ENCODE measurements at regions not wholly inside any gene's neighbourhood (a gene's known extent, or its start where the extent isn't known, plus 50 kb on each side); places are given as distances from the start of the nearest gene placed in this dataset.

DNA sequence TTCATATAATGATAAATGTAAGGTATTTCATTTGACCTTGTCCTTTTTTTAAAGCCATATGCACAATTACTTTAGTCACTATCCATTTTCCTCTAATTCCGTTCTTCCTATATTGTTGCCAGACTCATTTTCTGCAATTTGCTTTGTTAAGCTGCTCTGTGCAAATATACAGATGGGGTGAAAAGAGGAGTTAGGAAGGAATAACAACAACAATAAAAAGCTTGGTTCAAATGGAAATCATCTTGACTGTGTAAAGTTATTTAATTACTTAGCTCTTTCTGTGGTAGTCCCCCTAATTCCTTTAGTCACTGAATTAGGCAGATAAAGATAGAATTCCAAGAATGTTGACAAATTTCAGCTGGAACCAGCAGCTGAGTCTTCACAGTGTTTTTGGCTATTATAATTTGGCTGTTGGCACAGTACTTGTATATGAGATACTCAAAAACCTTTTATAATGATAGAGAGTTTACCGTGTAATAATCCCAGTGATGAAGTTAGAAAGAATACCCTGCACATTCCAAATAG is 838.0 kb downstream of the RPS29 start:
- DNase-seq (no peak), ATAC-seq (no peak)
- no peaks in the 10 kb centered on the region for H3K27me3 Mint-ChIP-seq (ENCODE audit: low read depth)
- no peaks in the 10 kb centered on the region for H3K4me1 Mint-ChIP-seq (ENCODE audit: low read depth)
- H3K4me3 Mint-ChIP-seq: no peak overlapping the region
- no peaks in the 10 kb centered on the region for H3K36me3 Mint-ChIP-seq (ENCODE audit: insufficient read depth)
- H3K9me3 Mint-ChIP-seq: no peaks in the 10 kb centered on the region

DNA sequence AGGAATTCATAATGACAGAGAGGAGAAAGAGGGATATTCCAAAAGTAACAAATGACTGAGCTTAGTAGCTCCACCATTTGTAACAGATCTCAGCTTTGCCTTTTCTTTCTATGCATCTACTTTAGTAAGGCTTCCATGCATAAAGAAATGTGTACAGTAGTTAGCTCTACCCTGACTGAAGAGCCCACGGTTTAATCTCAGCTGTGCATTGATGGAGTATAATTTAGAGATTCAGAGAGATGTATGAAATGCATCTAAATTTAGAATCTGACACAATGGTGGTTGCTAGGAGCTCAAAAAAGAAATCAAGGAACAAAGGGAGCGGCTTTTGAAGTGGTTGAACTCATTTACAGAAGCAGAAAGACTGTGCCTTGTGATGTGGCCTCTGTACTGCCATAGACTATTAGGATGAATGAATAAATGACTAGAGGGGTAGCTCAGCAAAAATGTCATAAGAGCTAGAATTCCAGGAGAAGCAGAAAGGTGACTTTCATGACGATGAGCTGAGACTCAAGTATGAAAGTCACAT is 838.6 kb downstream of the RPS29 start:
- Mint-ChIP-seq H3K36me3 (ENCODE audit: insufficient read depth) (no peaks in the 10 kb centered on the region), H3K4me1 (ENCODE audit: low read depth) (no peaks in the 10 kb centered on the region), H3K4me3 (no peak overlapping the region), H3K27me3 (ENCODE audit: low read depth) (no peaks in the 10 kb centered on the region), H3K9me3 (no peaks in the 10 kb centered on the region)
- ATAC-seq: no peak
- no peak for DNase-seq

GRCh38 chr14:48744202-48744601 is 842.0 kb downstream of the RPS29 start:
- Mint-ChIP-seq H3K27me3 (ENCODE audit: low read depth) (no peaks in the 10 kb centered on the region), H3K9me3 (no peaks in the 10 kb centered on the region), H3K4me3 (no peak overlapping the region), H3K36me3 (ENCODE audit: insufficient read depth) (no peaks in the 10 kb centered on the region), H3K4me1 (ENCODE audit: low read depth) (no peaks in the 10 kb centered on the region)
- DNase-seq (no peak), ATAC-seq (no peak)

DNA sequence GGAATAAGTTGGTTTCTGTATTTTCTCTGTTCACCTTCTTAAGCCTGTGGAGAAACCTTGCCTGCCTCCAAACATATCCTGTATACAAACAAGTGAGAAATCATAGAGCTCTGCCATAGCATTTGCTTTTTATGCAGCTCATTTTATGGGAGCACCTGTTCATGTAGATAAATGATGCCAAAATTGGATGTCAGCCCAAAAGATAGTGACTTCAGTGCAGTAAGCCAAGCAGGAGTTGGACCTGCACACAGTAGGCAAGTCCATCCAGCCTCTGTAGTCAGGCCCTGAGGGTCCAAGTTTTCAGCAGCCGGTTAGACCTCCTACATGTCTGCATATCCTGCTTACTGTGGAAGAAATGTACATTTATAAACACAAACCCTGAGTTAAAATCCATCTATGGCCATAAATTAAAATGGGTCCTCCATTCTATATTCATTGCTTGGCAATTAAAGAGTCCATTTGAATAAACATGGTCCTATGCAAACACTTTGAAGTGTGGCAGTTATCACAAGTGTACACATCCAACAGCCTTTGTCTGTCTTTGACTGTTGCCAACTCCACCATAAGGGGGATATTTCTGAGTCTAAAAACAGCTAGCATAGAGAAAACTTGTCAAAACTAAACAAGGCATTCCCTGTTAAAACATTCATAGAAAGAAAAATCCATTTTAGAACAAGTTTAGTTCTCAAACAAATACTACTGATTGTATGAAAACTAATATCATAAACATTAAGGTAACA is 847.8 kb downstream of the RPS29 start:
- ATAC-seq: no peak
- Mint-ChIP-seq H3K27me3 (ENCODE audit: low read depth) (no peaks in the 10 kb centered on the region), H3K9me3 (peaks cover 14% of the 10 kb centered on the region), H3K4me3 (no peak overlapping the region), H3K36me3 (ENCODE audit: insufficient read depth) (no peaks in the 10 kb centered on the region), H3K4me1 (ENCODE audit: low read depth) (no peaks in the 10 kb centered on the region)
- DNase-seq: no peak

- no peaks in the 10 kb centered on the region for H3K4me1 Mint-ChIP-seq (ENCODE audit: low read depth)
- no peaks in the 10 kb centered on the region for H3K27me3 Mint-ChIP-seq (ENCODE audit: low read depth)
- H3K9me3 Mint-ChIP-seq: peaks cover 14% of the 10 kb centered on the region
- H3K36me3 Mint-ChIP-seq (ENCODE audit: insufficient read depth): no peaks in the 10 kb centered on the region
- no peak overlapping the region for H3K4me3 Mint-ChIP-seq
- DNase-seq: no peak
- ATAC-seq: no peak
Measured at GRCh38 chr14:48735607-48736006, 850.6 kb downstream of the RPS29 start.

DNA sequence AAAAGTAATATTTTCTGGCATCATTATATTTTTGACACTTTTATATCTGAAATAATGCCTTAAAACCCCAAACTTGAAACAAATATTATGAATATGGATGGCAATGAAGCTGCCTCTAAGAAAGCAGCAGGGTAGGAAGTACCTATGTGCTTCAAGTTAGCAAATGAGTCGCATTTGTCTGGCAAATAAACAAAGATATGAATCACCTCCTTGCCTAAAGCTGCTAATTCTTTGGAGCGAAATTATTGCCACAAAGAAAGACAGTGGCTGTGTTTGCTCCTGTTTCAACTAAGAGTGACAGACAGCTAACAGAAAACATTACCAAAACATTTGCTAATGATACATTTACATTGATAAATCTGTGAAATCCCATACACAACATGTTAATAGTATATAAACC is 854.9 kb downstream of the RPS29 start:
- Mint-ChIP-seq H3K27me3 (ENCODE audit: low read depth) (no peaks in the 10 kb centered on the region), H3K4me1 (ENCODE audit: low read depth) (no peaks in the 10 kb centered on the region), H3K9me3 (peaks cover 14% of the 10 kb centered on the region), H3K36me3 (ENCODE audit: insufficient read depth) (no peaks in the 10 kb centered on the region), H3K4me3 (no peak overlapping the region)
- ATAC-seq (no peak), DNase-seq (no peak)

- Mint-ChIP-seq H3K27me3 (ENCODE audit: low read depth) (no peaks in the 10 kb centered on the region), H3K4me1 (ENCODE audit: low read depth) (no peaks in the 10 kb centered on the region), H3K36me3 (ENCODE audit: insufficient read depth) (no peaks in the 10 kb centered on the region), H3K9me3 (no peaks in the 10 kb centered on the region), H3K4me3 (no peak overlapping the region)
- ATAC-seq (no peak), DNase-seq (no peak)
Measured at GRCh38 chr14:48726080-48726642, 860.0 kb downstream of the RPS29 start.

- Mint-ChIP-seq H3K4me3 (no peak overlapping the region), H3K27me3 (ENCODE audit: low read depth) (no peaks in the 10 kb centered on the region), H3K4me1 (ENCODE audit: low read depth) (no peaks in the 10 kb centered on the region), H3K9me3 (no peaks in the 10 kb centered on the region), H3K36me3 (ENCODE audit: insufficient read depth) (no peaks in the 10 kb centered on the region)
- ATAC-seq (no peak), DNase-seq (no peak)
Measured at GRCh38 chr14:48725051-48725734, 861.0 kb downstream of the RPS29 start.

GRCh38 chr14:48723841-48724495 is 862.2 kb downstream of the RPS29 start:
- Mint-ChIP-seq H3K4me1 (ENCODE audit: low read depth) (no peaks in the 10 kb centered on the region), H3K9me3 (no peaks in the 10 kb centered on the region), H3K4me3 (no peak overlapping the region), H3K36me3 (ENCODE audit: insufficient read depth) (no peaks in the 10 kb centered on the region), H3K27me3 (ENCODE audit: low read depth) (no peaks in the 10 kb centered on the region)
- ATAC-seq (no peak), DNase-seq (no peak)

DNA sequence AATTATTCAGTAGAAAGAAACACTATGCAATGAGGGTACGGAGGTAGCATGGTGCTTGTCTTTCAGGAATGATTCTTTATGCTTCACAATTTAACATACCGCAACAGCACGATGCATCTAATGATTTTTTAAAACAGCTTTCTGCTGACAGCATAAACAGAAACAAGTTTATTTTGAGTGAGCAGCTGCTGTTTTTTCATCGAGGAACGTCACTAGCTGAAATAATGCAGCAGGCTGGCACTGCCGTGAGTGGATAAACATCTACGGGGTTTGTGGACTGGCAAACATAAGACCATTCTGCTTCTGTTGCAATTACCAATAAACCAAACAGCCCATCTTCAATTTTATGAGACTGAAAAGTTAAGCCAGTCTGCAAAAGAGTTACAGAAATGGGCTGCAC is 871.8 kb downstream of the RPS29 start:
- ATAC-seq (no peak), DNase-seq (no peak)
- Mint-ChIP-seq H3K4me1 (ENCODE audit: low read depth) (no peaks in the 10 kb centered on the region), H3K27me3 (ENCODE audit: low read depth) (no peaks in the 10 kb centered on the region), H3K36me3 (ENCODE audit: insufficient read depth) (no peaks in the 10 kb centered on the region), H3K9me3 (peaks cover 10% of the 10 kb centered on the region), H3K4me3 (no peak overlapping the region)

DNA sequence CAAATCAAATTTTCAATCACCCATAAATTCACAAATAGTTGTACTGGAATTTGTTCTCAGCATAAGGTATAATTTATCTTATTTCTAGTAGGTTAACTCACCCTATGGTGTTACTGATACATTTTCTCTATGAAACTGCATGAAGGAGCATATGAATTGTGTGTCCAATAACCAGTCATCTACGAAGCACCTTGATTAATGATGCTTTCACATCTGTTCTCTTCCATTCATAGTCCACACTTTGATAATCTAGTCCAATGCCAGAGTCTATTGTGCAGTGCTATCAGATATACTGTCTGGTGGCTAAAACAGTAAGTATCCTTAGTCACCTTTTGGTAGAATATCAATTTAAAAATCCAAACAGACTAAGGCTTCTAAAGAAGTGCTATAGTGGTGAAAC is 876.0 kb downstream of the RPS29 start:
- Mint-ChIP-seq H3K4me1 (ENCODE audit: low read depth) (no peaks in the 10 kb centered on the region), H3K27me3 (ENCODE audit: low read depth) (no peaks in the 10 kb centered on the region), H3K9me3 (no peaks in the 10 kb centered on the region), H3K4me3 (no peak overlapping the region), H3K36me3 (ENCODE audit: insufficient read depth) (no peaks in the 10 kb centered on the region)
- ATAC-seq (no peak), DNase-seq (no peak)

DNA sequence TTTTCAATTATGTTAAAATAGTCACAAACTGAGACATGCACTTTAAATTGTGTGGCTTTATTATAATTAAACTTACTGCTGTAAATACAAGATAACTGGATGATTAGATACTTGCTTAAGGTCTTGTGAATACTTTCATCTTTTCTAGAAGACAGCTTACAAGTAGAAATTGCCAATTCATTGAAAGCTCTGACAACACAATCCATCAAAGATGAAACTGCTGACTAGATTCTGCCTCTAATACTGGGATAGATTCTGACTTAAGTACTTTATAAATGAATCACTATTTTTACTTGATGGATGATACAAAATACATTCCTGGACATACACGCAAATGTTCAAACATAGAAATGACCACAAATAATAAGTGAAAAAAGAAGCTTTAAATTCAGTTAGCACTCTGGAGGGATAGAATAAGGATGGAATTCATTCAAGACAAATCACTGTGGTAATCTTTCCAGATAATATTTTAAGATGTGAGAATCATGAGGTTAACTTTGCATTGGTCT is 876.8 kb downstream of the RPS29 start:
- no peaks in the 10 kb centered on the region for H3K4me1 Mint-ChIP-seq (ENCODE audit: low read depth)
- no peaks in the 10 kb centered on the region for H3K27me3 Mint-ChIP-seq (ENCODE audit: low read depth)
- no peak for ATAC-seq
- no peaks in the 10 kb centered on the region for H3K9me3 Mint-ChIP-seq
- H3K36me3 Mint-ChIP-seq (ENCODE audit: insufficient read depth): no peaks in the 10 kb centered on the region
- no peak overlapping the region for H3K4me3 Mint-ChIP-seq
- DNase-seq: no peak

DNA sequence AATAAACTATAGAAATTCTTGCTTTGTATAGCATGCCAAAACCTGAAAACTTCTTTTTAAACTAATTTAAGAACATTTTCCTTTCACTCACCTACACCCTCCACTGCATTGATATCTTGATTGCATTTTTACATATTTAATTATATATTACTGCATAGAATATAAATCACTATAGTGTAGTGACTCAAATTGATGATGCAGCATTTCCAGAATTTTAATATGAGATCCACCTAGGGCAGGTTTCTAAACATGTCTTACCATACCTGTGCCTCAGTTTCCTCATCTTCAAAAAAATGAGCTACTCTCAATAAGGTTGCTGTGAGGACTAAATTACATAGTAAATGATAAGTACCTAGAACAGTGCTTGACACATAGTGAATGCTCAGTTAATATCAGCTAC is 881.5 kb downstream of the RPS29 start:
- DNase-seq (no peak), ATAC-seq (no peak)
- Mint-ChIP-seq H3K4me3 (no peak overlapping the region), H3K36me3 (ENCODE audit: insufficient read depth) (no peaks in the 10 kb centered on the region), H3K4me1 (ENCODE audit: low read depth) (no peaks in the 10 kb centered on the region), H3K27me3 (ENCODE audit: low read depth) (no peaks in the 10 kb centered on the region), H3K9me3 (peaks cover 7% of the 10 kb centered on the region)

GRCh38 chr14:48703728-48704467 is 882.3 kb downstream of the RPS29 start:
- no peak for DNase-seq
- Mint-ChIP-seq H3K4me3 (no peak overlapping the region), H3K36me3 (ENCODE audit: insufficient read depth) (no peaks in the 10 kb centered on the region), H3K4me1 (ENCODE audit: low read depth) (no peaks in the 10 kb centered on the region), H3K9me3 (peaks cover 7% of the 10 kb centered on the region), H3K27me3 (ENCODE audit: low read depth) (no peaks in the 10 kb centered on the region)
- ATAC-seq: no peak
